ENCODE measurements at regions not wholly inside any gene's neighbourhood (a gene's known extent, or its start where the extent isn't known, plus 50 kb on each side); places are given as distances from the start of the nearest gene placed in this dataset.

GRCh38 chr3:179503640-179504039 lies 52.4 kb upstream of the GNB4 start (continued):
- TF ChIP-seq ZMAT4 (CRISPR knock-in tag; IDR thresholded peaks at IDR 0.05) (no peak), ZNF219 (CRISPR knock-in tag; IDR thresholded peaks at IDR 0.05; ENCODE audit: borderline replicate concordance) (no peak), MXD4 (CRISPR knock-in tag; IDR thresholded peaks at IDR 0.05; ENCODE audit: borderline replicate concordance) (no peak)

GRCh38 chr3:179504371-179504770 lies 53.1 kb upstream of the GNB4 start:
- H3K9me3 Mint-ChIP-seq = peaks cover 13% of the 10 kb centered on the region; the same call in 1 of the 2 replicates
- no peak for ATAC-seq
- ChIA-PET CTCF (no interaction called here), POLR2A (no interaction called here)
- H3K27me3 Mint-ChIP-seq (ENCODE audit: low read depth) = peaks cover 4% of the 10 kb centered on the region; the same call in 1 of the 2 replicates
- no peaks in the 10 kb centered on the region for H3K36me3 Mint-ChIP-seq
- no peak for DNase-seq (ENCODE audit: low spot score)
- TF ChIP-seq FOXK1 (CRISPR knock-in tag; IDR thresholded peaks at IDR 0.05) (no peak), ZNF121 (CRISPR knock-in tag; IDR thresholded peaks at IDR 0.05) (no peak), TP53 (CRISPR knock-in tag; IDR thresholded peaks at IDR 0.05) (no peak), TCF7 (CRISPR knock-in tag; IDR thresholded peaks at IDR 0.05; ENCODE audit: low read depth) (no peak), IRF2 (CRISPR knock-in tag; IDR thresholded peaks at IDR 0.05; ENCODE audit: borderline replicate concordance, low read depth) (no peak), IRF1 (CRISPR knock-in tag; IDR thresholded peaks at IDR 0.05) (no peak), RELA (CRISPR knock-in tag; IDR thresholded peaks at IDR 0.05; ENCODE audit: borderline replicate concordance) (no peak), GABPB1 (CRISPR knock-in tag; IDR thresholded peaks at IDR 0.05) (no peak), E2F5 (CRISPR knock-in tag; IDR thresholded peaks at IDR 0.05) (no peak), GTF2I (CRISPR knock-in tag; conservative IDR thresholded peaks at IDR 0.05) (no peak)
- no peaks in the 10 kb centered on the region for H3K4me1 Mint-ChIP-seq
- H3K27ac Mint-ChIP-seq = no peak overlapping the region
- no peak overlapping the region for H3K4me3 Mint-ChIP-seq

- DNase-seq (ENCODE audit: low spot score) (no peak), ATAC-seq (no peak)
- POLR2A ChIA-PET = no interaction called here
Observed at GRCh38 chr3:179505534-179505933, 54.3 kb upstream of the GNB4 start.

More at GRCh38 chr3:179505534-179505933, 54.3 kb upstream of the GNB4 start:
- no peaks in the 10 kb centered on the region for H3K4me1 Mint-ChIP-seq
- peaks cover 4% of the 10 kb centered on the region; the same call in 1 of the 2 replicates for H3K27me3 Mint-ChIP-seq (ENCODE audit: low read depth)
- no peak overlapping the region for H3K27ac Mint-ChIP-seq
- CTCF ChIA-PET = no interaction called here
- TF ChIP-seq ELF4 (CRISPR knock-in tag; IDR thresholded peaks at IDR 0.05; ENCODE audit: low read depth) (no peak), ZNF396 (CRISPR knock-in tag; IDR thresholded peaks at IDR 0.05; ENCODE audit: borderline replicate concordance) (no peak), RELA (CRISPR knock-in tag; IDR thresholded peaks at IDR 0.05; ENCODE audit: borderline replicate concordance) (no peak), NFE2L1 (CRISPR knock-in tag; IDR thresholded peaks at IDR 0.05) (no peak), ZSCAN18 (CRISPR knock-in tag; IDR thresholded peaks at IDR 0.05) (no peak), ZNF121 (CRISPR knock-in tag; IDR thresholded peaks at IDR 0.05) (no peak), ARID4B (CRISPR knock-in tag; IDR thresholded peaks at IDR 0.05; ENCODE audit: borderline replicate concordance) (no peak), FOXP1 (CRISPR knock-in tag; IDR thresholded peaks at IDR 0.05; ENCODE audit: borderline replicate concordance) (no peak), MAX (CRISPR knock-in tag; IDR thresholded peaks at IDR 0.05) (no peak), FOXJ3 (CRISPR knock-in tag; IDR thresholded peaks at IDR 0.05; ENCODE audit: borderline replicate concordance) (no peak), NR2C2 (CRISPR knock-in tag; IDR thresholded peaks at IDR 0.05) (no peak), ERG (CRISPR knock-in tag; IDR thresholded peaks at IDR 0.05) (no peak), KAT7 (CRISPR knock-in tag; IDR thresholded peaks at IDR 0.05; ENCODE audit: borderline replicate concordance) (no peak)
- H3K4me3 Mint-ChIP-seq = no peak overlapping the region
- H3K9me3 Mint-ChIP-seq = peaks cover 3% of the 10 kb centered on the region; the same call in 1 of the 2 replicates
- no peaks in the 10 kb centered on the region for H3K36me3 Mint-ChIP-seq

Data from WTC11 (cell line).